Esophagus muscularis mucosa (tissue), 4 donors: ENCODE measurements at regions not wholly inside any gene's neighbourhood (a gene's known extent, or its start where the extent isn't known, plus 50 kb on each side); places are given as distances from the start of the nearest gene placed in this dataset.

Experiments used
- DNase-seq: peaks from one replicate; pipeline ENCODE4 v3.0.0-alpha.2; 2017; ENCODE audit errors: extremely low spot score
- H3K27ac ChIP-seq, 4 donors: fragments of 200-600 bp; sonication (generic); replicated peaks in 1 of 4; 1 replicate in 3 of 4; 2 replicates in 1 of 4; pipeline ENCODE4 v1.5.1; 2016 to 2019; ENCODE audit warnings: mild to moderate bottlenecking in 1 of 4
- H3K27me3 ChIP-seq, 4 donors: fragments of 200-600 bp; sonication (generic); one replicate each; pipeline versions ENCODE4 v1.5.1 to v1.6.0; 2016 to 2019
- H3K36me3 ChIP-seq, 4 donors: fragments of 200-600 bp; sonication (generic); one replicate each; pipeline ENCODE4 v1.5.1; 2016 to 2019
- H3K4me1 ChIP-seq, 4 donors: fragments of 200-600 bp; sonication (generic); one replicate each; pipeline ENCODE4 v1.5.1; 2016 to 2019
- H3K4me3 ChIP-seq, 4 donors: fragments of 200-600 bp; sonication (generic); 1 replicate in 2 of 4; 2 replicates in 2 of 4; pipeline ENCODE4 v1.5.1; 2016 to 2019; ENCODE audit warnings: mild to moderate bottlenecking in 4 of 4, moderate library complexity in 1 of 4
- H3K9me3 ChIP-seq, 4 donors: fragments of 200-600 bp; sonication (generic); 1 replicate in 3 of 4; 2 replicates in 1 of 4; pipeline ENCODE4 v1.5.1; 2016 to 2019
- EP300 ChIP-seq: sonication (generic); formaldehyde crosslinking; IDR thresholded peaks from one replicate; pipeline ENCODE4 v1.6.1; 2017; ENCODE audit warnings: antibody characterized with exemption
- POLR2A ChIP-seq: fragments of 450-650 bp; IDR thresholded peaks from one replicate; pipeline ENCODE4 v1.6.1; 2017; ENCODE audit warnings: antibody characterized with exemption, moderate library complexity, mild to moderate bottlenecking, low read depth
- POLR2AphosphoS5 ChIP-seq, 2 donors: sonication (generic); formaldehyde crosslinking; IDR thresholded peaks; one replicate each; pipeline ENCODE4 v1.6.1; 2017; ENCODE audit warnings: antibody characterized with exemption in 2 of 2
- WGBS: methylation state at CpG from one replicate; pipeline ENCODE4 v1.1.5; 2018; 5-methylcytosine and 5-hydroxymethylcytosine counted together
- intact Hi-C: fragments of 100-400 bp; cut with DNase I; formaldehyde crosslinking; loops from one replicate; pipeline ENCODE4 v1.15.1; 2023
- TF ChIP-seq, protein P1 (sequence below), 3 experiments: fragments of 200-600 bp in 2 of 3; fragments of 450-650 bp in 1 of 3; sonication (generic) in 2 of 3; IDR thresholded peaks; one replicate each; pipeline ENCODE4 v1.5.1; 2017 to 2019; ENCODE audit warnings: antibody characterized with exemption in 3 of 3, mild to moderate bottlenecking in 2 of 3, moderate library complexity in 1 of 3

DNA sequence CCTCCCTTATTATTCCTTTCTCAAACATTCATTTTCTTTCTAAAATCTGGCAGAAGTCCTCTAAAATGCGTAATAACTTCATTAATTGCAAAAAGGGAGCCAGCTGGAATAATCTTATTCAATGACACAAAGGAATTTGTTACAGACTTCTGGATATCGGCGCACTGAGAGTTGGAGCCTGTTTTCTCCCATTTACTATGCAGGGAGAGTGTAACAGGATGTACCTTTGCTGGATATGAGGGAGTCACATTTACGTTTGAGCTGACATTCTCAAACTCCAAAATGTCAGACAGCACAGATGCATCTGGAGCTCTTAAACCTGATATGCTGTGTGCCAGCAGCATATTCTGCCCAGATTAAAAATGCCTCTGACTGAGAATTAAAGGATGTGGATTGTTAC, 275.3 kb downstream of the TMX3 start:
- DNase-seq = no peak
- Histone ChIP-seq H3K4me3 (no peak overlapping the region), H3K4me1 (no peaks in the 10 kb centered on the region), H3K27ac (peak overlapping the region in 1 of 4 donors; percentile 30), H3K9me3 (no peaks in the 10 kb centered on the region), H3K27me3 (no peaks in the 10 kb centered on the region), H3K36me3 (no peaks in the 10 kb centered on the region)
- TF ChIP-seq POLR2AphosphoS5 (IDR thresholded peaks at IDR 0.05) = no peak
- TF ChIP-seq EP300 = no peak
- TF ChIP-seq, protein P1, sequence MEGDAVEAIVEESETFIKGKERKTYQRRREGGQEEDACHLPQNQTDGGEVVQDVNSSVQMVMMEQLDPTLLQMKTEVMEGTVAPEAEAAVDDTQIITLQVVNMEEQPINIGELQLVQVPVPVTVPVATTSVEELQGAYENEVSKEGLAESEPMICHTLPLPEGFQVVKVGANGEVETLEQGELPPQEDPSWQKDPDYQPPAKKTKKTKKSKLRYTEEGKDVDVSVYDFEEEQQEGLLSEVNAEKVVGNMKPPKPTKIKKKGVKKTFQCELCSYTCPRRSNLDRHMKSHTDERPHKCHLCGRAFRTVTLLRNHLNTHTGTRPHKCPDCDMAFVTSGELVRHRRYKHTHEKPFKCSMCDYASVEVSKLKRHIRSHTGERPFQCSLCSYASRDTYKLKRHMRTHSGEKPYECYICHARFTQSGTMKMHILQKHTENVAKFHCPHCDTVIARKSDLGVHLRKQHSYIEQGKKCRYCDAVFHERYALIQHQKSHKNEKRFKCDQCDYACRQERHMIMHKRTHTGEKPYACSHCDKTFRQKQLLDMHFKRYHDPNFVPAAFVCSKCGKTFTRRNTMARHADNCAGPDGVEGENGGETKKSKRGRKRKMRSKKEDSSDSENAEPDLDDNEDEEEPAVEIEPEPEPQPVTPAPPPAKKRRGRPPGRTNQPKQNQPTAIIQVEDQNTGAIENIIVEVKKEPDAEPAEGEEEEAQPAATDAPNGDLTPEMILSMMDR (IDR thresholded peaks at IDR 0.05) = no peak
- TF ChIP-seq POLR2A = no peak
- WGBS = 51% methylated on average over 4 of the region's 4 CpGs
- intact Hi-C loops = no loop called here

DNA sequence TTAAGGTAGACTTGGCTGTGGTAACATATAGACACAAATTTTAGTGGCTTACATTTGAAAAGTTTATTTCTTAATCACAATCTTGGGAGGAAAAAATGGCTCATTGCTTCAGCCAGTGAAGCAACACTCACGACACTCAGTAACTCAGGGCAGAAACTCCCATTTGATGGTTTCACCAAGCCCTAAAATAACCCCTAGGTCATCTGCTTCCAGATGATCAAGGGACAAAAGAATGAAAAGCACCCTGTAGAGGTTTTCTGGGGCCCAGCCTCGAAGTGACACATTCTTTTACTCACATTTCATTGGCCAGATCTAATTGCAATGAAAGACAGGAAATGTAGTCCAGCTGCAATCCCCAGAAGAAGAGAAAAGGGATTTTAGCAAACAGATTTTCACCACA, 275.9 kb downstream of the TMX3 start:
- intact Hi-C loops = no loop called here
- no peaks in the 10 kb centered on the region for H3K27me3 ChIP-seq
- no peaks in the 10 kb centered on the region for H3K4me1 ChIP-seq
- no peaks in the 10 kb centered on the region for H3K9me3 ChIP-seq
- TF ChIP-seq, protein P1 (IDR thresholded peaks at IDR 0.05) = no peak
- no peak for DNase-seq
- WGBS = 48% methylated on average over 2 of the region's 2 CpGs
- H3K4me3 ChIP-seq = no peak overlapping the region
- no peaks in the 10 kb centered on the region for H3K36me3 ChIP-seq
- peak overlapping the region in 3 of 4 donors; percentile 13 to 30 (median 23) for H3K27ac ChIP-seq

DNA sequence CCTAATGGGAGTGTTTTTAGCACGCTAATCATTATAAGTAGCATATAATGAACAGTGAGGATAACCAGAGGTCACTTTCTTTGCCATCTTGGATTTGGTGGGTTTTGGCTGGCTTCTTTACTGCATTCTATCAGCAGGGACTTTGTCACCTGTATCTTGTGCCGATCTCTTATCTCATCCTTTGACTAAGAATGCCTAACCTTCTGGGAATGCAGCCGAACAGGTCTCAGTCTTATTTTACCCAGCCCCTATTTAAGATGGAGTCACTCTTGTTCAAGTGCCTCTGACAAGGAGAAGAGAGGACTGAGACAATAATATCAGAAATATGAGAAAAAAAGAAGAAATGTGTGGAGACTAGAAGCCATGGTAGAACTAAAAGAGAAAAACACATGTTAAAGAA, 276.4 kb downstream of the TMX3 start:
- DNase-seq = no peak
- Histone ChIP-seq H3K27me3 (no peaks in the 10 kb centered on the region), H3K27ac (peak overlapping the region in 2 of 4 donors; percentile 23 to 30), H3K4me1 (no peaks in the 10 kb centered on the region), H3K4me3 (no peak overlapping the region), H3K9me3 (no peaks in the 10 kb centered on the region), H3K36me3 (no peaks in the 10 kb centered on the region)
- intact Hi-C loops = no loop called here
- 92% methylated on average over 3 of the region's 3 CpGs for WGBS
- TF ChIP-seq POLR2AphosphoS5 (IDR thresholded peaks at IDR 0.05) (no peak), POLR2A (no peak), EP300 (no peak)
- TF ChIP-seq, protein P1 (IDR thresholded peaks at IDR 0.05) = no peak

DNA sequence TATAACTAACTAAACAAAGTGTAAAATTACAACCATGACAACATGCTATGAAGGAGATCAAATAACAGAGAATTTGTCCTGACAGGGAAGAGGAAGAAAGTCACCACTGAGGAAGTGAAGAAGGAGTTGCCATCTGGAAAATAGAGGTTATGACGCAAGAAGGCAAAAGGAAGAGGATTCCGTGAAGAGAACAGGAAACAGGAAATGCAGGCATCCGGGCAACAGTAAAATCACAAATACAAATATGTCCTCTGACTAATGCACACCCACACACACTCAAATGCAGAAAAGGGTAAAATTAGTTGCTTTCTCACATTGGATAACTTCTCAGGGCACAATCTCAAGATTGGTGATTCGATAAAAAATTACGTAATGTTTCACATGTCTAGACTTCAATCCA, 278.4 kb downstream of the TMX3 start:
- intact Hi-C loops = no loop called here
- 68% methylated on average over 5 of the region's 5 CpGs for WGBS
- no peak overlapping the region for H3K27ac ChIP-seq
- no peaks in the 10 kb centered on the region for H3K4me1 ChIP-seq
- TF ChIP-seq EP300 = no peak
- no peak for TF ChIP-seq POLR2A
- no peak for TF ChIP-seq POLR2AphosphoS5 (IDR thresholded peaks at IDR 0.05)
- TF ChIP-seq, protein P1 (IDR thresholded peaks at IDR 0.05) = no peak
- no peaks in the 10 kb centered on the region for H3K27me3 ChIP-seq
- H3K4me3 ChIP-seq = no peak overlapping the region
- no peaks in the 10 kb centered on the region for H3K9me3 ChIP-seq
- no peaks in the 10 kb centered on the region for H3K36me3 ChIP-seq
- DNase-seq = no peak

DNA sequence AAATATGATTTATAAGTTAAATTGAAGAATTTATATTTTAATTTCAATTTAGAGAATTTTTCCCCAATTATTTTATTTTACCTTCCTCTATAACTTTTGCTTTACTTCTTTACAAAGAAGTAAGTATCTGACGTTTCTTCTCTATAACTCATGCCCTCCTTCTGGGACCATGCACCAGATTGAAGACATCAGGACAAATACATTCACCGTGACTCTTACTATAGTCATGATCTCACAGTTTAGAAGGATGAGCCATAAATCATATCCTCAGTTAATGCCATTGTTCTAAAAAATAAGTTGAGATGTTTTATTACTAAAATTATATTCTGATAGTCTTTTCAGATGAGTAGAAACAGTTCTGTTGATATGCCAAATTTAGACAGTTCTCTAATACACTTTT, 279.3 kb downstream of the TMX3 start:
- Histone ChIP-seq H3K27me3 (no peaks in the 10 kb centered on the region), H3K36me3 (no peaks in the 10 kb centered on the region), H3K4me3 (no peak overlapping the region), H3K27ac (no peak overlapping the region), H3K9me3 (no peaks in the 10 kb centered on the region), H3K4me1 (no peaks in the 10 kb centered on the region)
- TF ChIP-seq, protein P1 (IDR thresholded peaks at IDR 0.05) = no peak
- TF ChIP-seq EP300 (no peak), POLR2A (no peak), POLR2AphosphoS5 (IDR thresholded peaks at IDR 0.05) (no peak)
- 58% methylated on average over 2 of the region's 2 CpGs for WGBS
- no peak for DNase-seq
- intact Hi-C loops = no loop called here
